Suprapubic skin (tissue), 4 donors: ENCODE measurements at regions not wholly inside any gene's neighbourhood (a gene's known extent, or its start where the extent isn't known, plus 50 kb on each side); places are given as distances from the start of the nearest gene placed in this dataset.

Experiments
- DNase-seq, 2 donors: peaks; one replicate each; pipeline ENCODE4 v3.0.0-alpha.2; 2019; ENCODE audit warnings: low spot score in 2 of 2
- H3K27ac ChIP-seq: fragments of 200-600 bp; sonication (generic); one replicate; pipeline ENCODE4 v1.5.1; 2019
- H3K27me3 ChIP-seq: fragments of 200-600 bp; sonication (generic); one replicate; pipeline ENCODE4 v1.5.1; 2019
- H3K36me3 ChIP-seq: fragments of 200-600 bp; sonication (generic); one replicate; pipeline ENCODE4 v1.5.1; 2019
- H3K4me1 ChIP-seq: fragments of 200-600 bp; sonication (generic); one replicate; pipeline ENCODE4 v1.5.1; 2019
- H3K4me3 ChIP-seq: fragments of 200-600 bp; sonication (generic); one replicate; pipeline ENCODE4 v1.5.1; 2019; ENCODE audit warnings: mild to moderate bottlenecking
- H3K9me3 ChIP-seq: fragments of 200-600 bp; sonication (generic); one replicate; pipeline ENCODE4 v1.5.1; 2019
- EP300 ChIP-seq: sonication (generic); formaldehyde crosslinking; IDR thresholded peaks from one replicate; pipeline ENCODE4 v1.6.1; 2017; ENCODE audit warnings: antibody characterized with exemption
- POLR2A ChIP-seq, 2 donors: fragments of 450-650 bp; IDR thresholded peaks; one replicate each; pipeline ENCODE4 v1.6.1; 2017; ENCODE audit warnings: antibody characterized with exemption in 2 of 2, mild to moderate bottlenecking in 2 of 2, moderate library complexity in 2 of 2
- POLR2AphosphoS5 ChIP-seq, 3 donors: sonication (generic); formaldehyde crosslinking; IDR thresholded peaks; one replicate each; pipeline ENCODE4 v1.6.1; 2017; ENCODE audit warnings: antibody characterized with exemption in 3 of 3
- WGBS: methylation state at CpG from one replicate; pipeline ENCODE4 v1.1.5; 2018; 5-methylcytosine and 5-hydroxymethylcytosine counted together
- TF ChIP-seq, protein P1 (sequence below), 2 donors: fragments of 200-600 bp in 1 of 2; fragments of 450-650 bp in 1 of 2; sonication (generic) in 1 of 2; IDR thresholded peaks; one replicate each; pipeline ENCODE4 v1.5.1; 2016 to 2019; ENCODE audit warnings: antibody characterized with exemption in 2 of 2, mild to moderate bottlenecking in 1 of 2, moderate library complexity in 1 of 2

DNA sequence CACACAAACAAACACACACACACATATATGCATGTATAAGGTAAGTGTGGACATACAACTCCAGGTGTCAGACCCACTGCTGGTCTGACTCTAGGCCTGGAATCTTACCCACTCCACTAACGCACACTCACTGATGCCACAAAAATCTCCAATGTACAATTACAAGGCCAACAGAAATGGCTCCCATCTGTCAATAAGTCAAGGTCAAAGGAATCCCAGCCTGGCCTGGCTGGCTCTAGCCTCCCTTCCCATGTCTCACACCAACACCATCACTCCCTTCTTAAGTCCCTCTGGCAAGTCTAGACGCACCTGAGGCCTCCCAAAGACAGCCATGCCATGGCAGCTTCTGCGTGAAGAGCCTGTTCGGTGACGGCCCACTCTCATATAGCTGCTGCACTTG is 99.2 kb upstream of the CDYL2 start:
- H3K4me3 ChIP-seq = no peak overlapping the region
- H3K36me3 ChIP-seq = no peaks in the 10 kb centered on the region
- no peaks in the 10 kb centered on the region for H3K4me1 ChIP-seq
- 96% methylated on average over 5 of the region's 5 CpGs for WGBS
- no peaks in the 10 kb centered on the region for H3K27me3 ChIP-seq
- no peak overlapping the region for H3K27ac ChIP-seq
- no peak for DNase-seq
- no peaks in the 10 kb centered on the region for H3K9me3 ChIP-seq
- TF ChIP-seq POLR2AphosphoS5 (IDR thresholded peaks at IDR 0.05) (no peak), POLR2A (IDR thresholded peaks at IDR 0.05) (no peak), EP300 (no peak)
- TF ChIP-seq, protein P1, sequence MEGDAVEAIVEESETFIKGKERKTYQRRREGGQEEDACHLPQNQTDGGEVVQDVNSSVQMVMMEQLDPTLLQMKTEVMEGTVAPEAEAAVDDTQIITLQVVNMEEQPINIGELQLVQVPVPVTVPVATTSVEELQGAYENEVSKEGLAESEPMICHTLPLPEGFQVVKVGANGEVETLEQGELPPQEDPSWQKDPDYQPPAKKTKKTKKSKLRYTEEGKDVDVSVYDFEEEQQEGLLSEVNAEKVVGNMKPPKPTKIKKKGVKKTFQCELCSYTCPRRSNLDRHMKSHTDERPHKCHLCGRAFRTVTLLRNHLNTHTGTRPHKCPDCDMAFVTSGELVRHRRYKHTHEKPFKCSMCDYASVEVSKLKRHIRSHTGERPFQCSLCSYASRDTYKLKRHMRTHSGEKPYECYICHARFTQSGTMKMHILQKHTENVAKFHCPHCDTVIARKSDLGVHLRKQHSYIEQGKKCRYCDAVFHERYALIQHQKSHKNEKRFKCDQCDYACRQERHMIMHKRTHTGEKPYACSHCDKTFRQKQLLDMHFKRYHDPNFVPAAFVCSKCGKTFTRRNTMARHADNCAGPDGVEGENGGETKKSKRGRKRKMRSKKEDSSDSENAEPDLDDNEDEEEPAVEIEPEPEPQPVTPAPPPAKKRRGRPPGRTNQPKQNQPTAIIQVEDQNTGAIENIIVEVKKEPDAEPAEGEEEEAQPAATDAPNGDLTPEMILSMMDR (IDR thresholded peaks at IDR 0.05) = no peak

DNA sequence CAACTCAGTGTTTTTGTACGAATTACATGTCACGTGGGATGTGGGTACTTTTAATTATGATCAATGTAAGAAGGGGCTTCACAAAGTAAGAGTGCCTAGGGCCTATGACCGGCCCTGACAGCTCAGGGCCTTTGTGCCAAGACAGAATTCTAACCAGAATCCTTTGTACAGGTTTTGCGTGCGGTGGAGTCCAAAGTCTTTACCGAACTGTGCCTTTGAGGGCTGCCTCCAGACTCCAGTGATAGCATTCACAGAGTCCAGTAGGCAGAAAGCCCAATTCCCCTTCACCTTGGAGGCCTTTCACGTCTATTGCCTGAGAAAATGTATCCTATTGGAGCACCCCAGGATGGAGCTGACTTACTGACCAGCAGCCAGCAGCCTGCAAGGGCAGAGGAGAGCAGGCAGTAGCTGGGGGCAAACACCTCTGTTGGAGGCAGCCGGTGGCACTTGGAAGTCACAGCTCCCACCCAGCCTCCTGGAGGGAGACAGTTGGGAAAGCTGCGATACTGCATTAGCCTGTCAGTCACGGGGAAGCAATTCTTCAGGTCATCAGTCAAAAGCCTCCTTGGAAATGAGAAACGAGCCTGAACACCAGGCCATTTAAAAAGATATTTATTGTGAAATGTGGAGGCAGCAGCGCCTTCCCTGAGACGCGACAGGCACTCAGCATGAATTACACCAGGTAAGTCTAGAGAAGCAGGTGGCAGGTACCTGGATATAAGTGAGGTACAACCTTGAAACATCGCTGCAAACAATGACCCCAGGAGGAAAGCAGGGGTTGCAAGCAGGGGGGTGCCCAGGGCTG is 98.1 kb upstream of the CDYL2 start:
- Histone ChIP-seq H3K4me1 (no peaks in the 10 kb centered on the region), H3K27ac (no peak overlapping the region), H3K27me3 (no peaks in the 10 kb centered on the region), H3K4me3 (no peak overlapping the region), H3K9me3 (no peaks in the 10 kb centered on the region), H3K36me3 (no peaks in the 10 kb centered on the region)
- TF ChIP-seq, protein P1 (IDR thresholded peaks at IDR 0.05) = no peak
- TF ChIP-seq POLR2AphosphoS5 (IDR thresholded peaks at IDR 0.05) = no peak
- TF ChIP-seq POLR2A (IDR thresholded peaks at IDR 0.05) = no peak
- no peak for TF ChIP-seq EP300
- DNase-seq = no peak
- 90% methylated on average over 15 of the region's 15 CpGs for WGBS

DNA sequence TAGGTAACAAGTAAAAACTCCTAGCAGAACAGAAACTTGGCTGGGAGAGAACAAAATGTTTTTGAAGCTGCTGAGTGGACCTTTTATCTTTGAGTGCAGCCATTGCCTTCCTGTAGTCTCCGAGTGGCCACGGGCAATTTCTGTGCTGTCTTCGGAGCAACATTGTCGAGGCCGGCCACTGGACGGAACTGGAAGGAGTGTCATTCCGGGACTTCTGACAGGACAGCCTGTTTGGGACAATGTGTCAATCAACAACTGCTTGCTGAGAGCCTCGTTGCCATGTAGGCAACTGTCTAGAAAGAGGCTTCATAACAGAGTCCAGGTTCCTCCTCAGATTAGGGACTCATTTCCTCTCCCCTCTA is 96.2 kb upstream of the CDYL2 start:
- H3K9me3 ChIP-seq = no peaks in the 10 kb centered on the region
- H3K4me3 ChIP-seq = no peak overlapping the region

DNA sequence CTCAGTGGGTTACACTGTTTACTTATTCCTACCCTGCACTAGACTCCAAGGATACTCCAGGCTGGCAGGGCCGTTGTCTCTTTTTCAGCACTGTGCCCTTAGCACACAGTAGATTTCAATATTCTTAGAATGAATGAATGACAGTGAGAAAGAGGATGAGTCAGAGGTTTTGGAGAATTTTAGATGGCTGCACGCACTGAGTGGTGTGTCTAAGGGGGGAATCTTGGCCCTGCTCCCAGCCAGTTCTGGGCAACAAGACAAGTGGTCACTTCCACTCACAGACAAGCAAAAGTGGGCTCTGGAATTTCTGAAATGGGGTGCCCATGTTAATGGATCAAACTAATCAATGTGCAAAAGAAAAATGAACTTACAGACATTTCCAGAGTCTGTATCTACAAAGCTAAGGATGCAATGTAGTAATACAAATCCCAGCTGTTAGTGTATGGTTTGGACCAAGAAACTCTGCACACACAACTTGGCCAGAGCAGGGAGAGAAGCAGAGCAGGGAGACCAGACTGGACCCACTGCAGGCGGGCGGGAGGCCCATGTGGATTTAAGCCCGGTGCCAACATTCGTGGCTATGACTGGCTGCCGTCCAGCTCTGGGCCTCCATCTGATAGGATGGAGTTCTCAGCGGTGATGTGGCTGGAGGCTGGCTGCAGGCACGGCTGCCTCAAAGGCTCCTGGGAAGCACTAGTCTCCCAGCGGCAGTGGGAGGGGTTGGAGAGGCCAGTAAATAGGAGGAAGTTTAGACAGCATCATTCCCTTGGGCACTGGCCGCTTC is 95.6 kb upstream of the CDYL2 start:
- TF ChIP-seq POLR2A (IDR thresholded peaks at IDR 0.05) = no peak
- TF ChIP-seq, protein P1 (IDR thresholded peaks at IDR 0.05) = no peak
- no peak for TF ChIP-seq EP300
- no peak for TF ChIP-seq POLR2AphosphoS5 (IDR thresholded peaks at IDR 0.05)
- H3K27ac ChIP-seq = no peak overlapping the region

More for the DNA sequence above, 96.2 kb upstream of the CDYL2 start:
- no peaks in the 10 kb centered on the region for H3K4me1 ChIP-seq
- 82% methylated on average over 8 of the region's 8 CpGs for WGBS
- DNase-seq = no peak
- peak overlapping the region; percentile 29 for H3K27ac ChIP-seq
- no peaks in the 10 kb centered on the region for H3K27me3 ChIP-seq
- TF ChIP-seq POLR2A (IDR thresholded peaks at IDR 0.05) = no peak
- TF ChIP-seq, protein P1 (IDR thresholded peaks at IDR 0.05) = no peak
- TF ChIP-seq POLR2AphosphoS5 (IDR thresholded peaks at IDR 0.05) = no peak
- no peak for TF ChIP-seq EP300
- no peaks in the 10 kb centered on the region for H3K36me3 ChIP-seq

DNA sequence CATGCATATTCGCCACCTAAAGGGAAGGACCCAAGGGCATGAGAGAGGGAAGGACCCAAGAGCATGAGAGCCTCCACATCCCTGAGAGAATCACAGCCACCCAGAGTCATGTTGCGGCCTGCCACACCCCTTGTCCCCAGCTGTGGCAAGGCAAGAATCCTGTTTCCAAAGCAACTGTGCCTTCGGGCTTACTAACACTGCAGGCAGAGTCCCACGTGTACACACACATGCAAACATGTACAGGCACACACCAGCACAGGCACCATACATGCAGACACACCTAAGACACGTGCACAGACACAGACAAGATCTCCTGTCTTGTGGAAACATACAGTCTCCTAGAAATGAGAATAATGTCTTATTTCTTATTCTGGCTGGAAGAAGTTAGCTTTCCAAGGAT is 92.4 kb upstream of the CDYL2 start:
- Histone ChIP-seq H3K4me1 (no peaks in the 10 kb centered on the region), H3K9me3 (no peaks in the 10 kb centered on the region), H3K4me3 (no peak overlapping the region), H3K36me3 (no peaks in the 10 kb centered on the region), H3K27ac (no peak overlapping the region), H3K27me3 (no peaks in the 10 kb centered on the region)
- no peak for DNase-seq
- TF ChIP-seq EP300 = no peak
- TF ChIP-seq POLR2A (IDR thresholded peaks at IDR 0.05) = no peak
- TF ChIP-seq, protein P1 (IDR thresholded peaks at IDR 0.05) = no peak
- no peak for TF ChIP-seq POLR2AphosphoS5 (IDR thresholded peaks at IDR 0.05)
- WGBS = 38% methylated on average over 5 of the region's 5 CpGs

More for the DNA sequence above, 95.6 kb upstream of the CDYL2 start:
- no peaks in the 10 kb centered on the region for H3K27me3 ChIP-seq
- no peaks in the 10 kb centered on the region for H3K4me1 ChIP-seq
- no peaks in the 10 kb centered on the region for H3K9me3 ChIP-seq
- H3K36me3 ChIP-seq = no peaks in the 10 kb centered on the region
- DNase-seq = peak; percentile 62 to 88
- no peak overlapping the region for H3K4me3 ChIP-seq
- WGBS = 35% methylated on average over 11 of the region's 11 CpGs
